Breast epithelium (tissue), 4 donors: ENCODE measurements at regions not wholly inside any gene's neighbourhood (a gene's known extent, or its start where the extent isn't known, plus 50 kb on each side); places are given as distances from the start of the nearest gene placed in this dataset.

Experiments
- DNase-seq, 2 donors: peaks; one replicate each; pipeline ENCODE4 v3.0.0-alpha.2; 2019; ENCODE audit warnings: low spot score in 2 of 2
- H3K27ac ChIP-seq, 2 donors: fragments of 200-600 bp; sonication (generic) in 1 of 2; one replicate each; pipeline ENCODE4 v1.5.1; 2016 to 2019; ENCODE audit warnings: mild to moderate bottlenecking in 1 of 2
- H3K27me3 ChIP-seq, 2 donors: fragments of 200-600 bp; sonication (generic) in 1 of 2; one replicate each; pipeline versions ENCODE4 v1.5.1 to v1.6.0; 2017 to 2019; ENCODE audit warnings: control low read depth in 1 of 2, mild to moderate bottlenecking in 1 of 2
- H3K36me3 ChIP-seq: fragments of 200-600 bp; one replicate; pipeline ENCODE4 v1.5.1; 2019
- H3K4me1 ChIP-seq, 2 donors: fragments of 200-600 bp; sonication (generic); one replicate each; pipeline ENCODE4 v1.5.1; 2016 to 2019; ENCODE audit warnings: control low read depth in 1 of 2
- H3K4me3 ChIP-seq, 3 donors: fragments of 200-600 bp; sonication (generic); 1 replicate in 2 of 3; 2 replicates in 1 of 3; pipeline ENCODE4 v1.5.1; 2016 to 2019; ENCODE audit warnings: mild to moderate bottlenecking in 3 of 3, moderate library complexity in 2 of 3
- H3K9me3 ChIP-seq, 2 donors: fragments of 200-600 bp; sonication (generic) in 1 of 2; one replicate each; pipeline ENCODE4 v1.5.1; 2016 to 2019; ENCODE audit warnings: control low read depth in 1 of 2
- CTCF ChIP-seq, 3 donors: fragments of 450-650 bp; IDR thresholded peaks; one replicate each; pipeline ENCODE4 v1.5.1; 2016 to 2017; ENCODE audit warnings: antibody characterized with exemption in 3 of 3, mild to moderate bottlenecking in 3 of 3, moderate library complexity in 3 of 3
- POLR2A ChIP-seq: fragments of 450-650 bp; IDR thresholded peaks from one replicate; pipeline ENCODE4 v1.6.1; 2016; ENCODE audit warnings: antibody characterized with exemption, mild to moderate bottlenecking, moderate library complexity
- POLR2AphosphoS5 ChIP-seq, 3 donors: sonication (generic); formaldehyde crosslinking; IDR thresholded peaks; one replicate each; pipeline ENCODE4 v1.6.1; 2017; ENCODE audit warnings: antibody characterized with exemption in 3 of 3
- intact Hi-C: fragments of 100-400 bp; cut with DNase I; formaldehyde crosslinking; loops from one replicate; pipeline ENCODE4 v1.15.1; 2023; ENCODE audit warnings: low total_unique reads

GRCh38 chr10:56298941-56299340, 62.1 kb downstream of the ZWINT start:
- TF ChIP-seq POLR2AphosphoS5 (IDR thresholded peaks at IDR 0.05), result no peak
- no peak for TF ChIP-seq CTCF (IDR thresholded peaks at IDR 0.05)
- no peak for TF ChIP-seq POLR2A
- intact Hi-C loops, result no loop called here
- no peak for DNase-seq
- Histone ChIP-seq H3K27me3 (no peaks in the 10 kb centered on the region), H3K27ac (no peak overlapping the region), H3K9me3 (peaks cover 0 to 4% of the 10 kb centered on the region in 2 donors), H3K4me3 (no peak overlapping the region), H3K4me1 (no peaks in the 10 kb centered on the region), H3K36me3 (no peaks in the 10 kb centered on the region)

- no peak for DNase-seq
- Histone ChIP-seq H3K4me3 (no peak overlapping the region), H3K9me3 (peaks cover 0 to 7% of the 10 kb centered on the region in 2 donors), H3K36me3 (no peaks in the 10 kb centered on the region), H3K4me1 (no peaks in the 10 kb centered on the region), H3K27me3 (no peaks in the 10 kb centered on the region), H3K27ac (no peak overlapping the region)
- intact Hi-C loops, result no loop called here
- TF ChIP-seq POLR2A, result no peak
Measured at GRCh38 chr10:56296618-56297017, 64.4 kb downstream of the ZWINT start.

- Histone ChIP-seq H3K4me1 (no peaks in the 10 kb centered on the region), H3K27me3 (no peaks in the 10 kb centered on the region), H3K9me3 (no peaks in the 10 kb centered on the region), H3K36me3 (no peaks in the 10 kb centered on the region), H3K4me3 (no peak overlapping the region), H3K27ac (no peak overlapping the region)
- TF ChIP-seq POLR2A (no peak), POLR2AphosphoS5 (IDR thresholded peaks at IDR 0.05) (no peak), CTCF (IDR thresholded peaks at IDR 0.05) (no peak)
- DNase-seq, result no peak
- intact Hi-C loops, result no loop called here
Measured at GRCh38 chr10:56288403-56288802, 72.7 kb downstream of the ZWINT start.

- H3K4me3 ChIP-seq, result no peak overlapping the region
- no peaks in the 10 kb centered on the region for H3K36me3 ChIP-seq
- H3K27me3 ChIP-seq, result no peaks in the 10 kb centered on the region
- H3K4me1 ChIP-seq, result no peaks in the 10 kb centered on the region
- DNase-seq, result no peak
- intact Hi-C loops, result no loop called here
- H3K9me3 ChIP-seq, result no peaks in the 10 kb centered on the region
- H3K27ac ChIP-seq, result no peak overlapping the region
- TF ChIP-seq POLR2AphosphoS5 (IDR thresholded peaks at IDR 0.05) (no peak), POLR2A (no peak), CTCF (IDR thresholded peaks at IDR 0.05) (no peak)
Measured at GRCh38 chr10:56286096-56286495, 75.0 kb downstream of the ZWINT start.

GRCh38 chr10:56279270-56279669, 81.8 kb downstream of the ZWINT start:
- H3K36me3 ChIP-seq, result no peaks in the 10 kb centered on the region
- intact Hi-C loops, result no loop called here

More at GRCh38 chr10:56279270-56279669, 81.8 kb downstream of the ZWINT start:
- TF ChIP-seq POLR2AphosphoS5 (IDR thresholded peaks at IDR 0.05) (no peak), CTCF (IDR thresholded peaks at IDR 0.05) (no peak), POLR2A (no peak)
- Histone ChIP-seq H3K4me3 (no peak overlapping the region), H3K27me3 (no peaks in the 10 kb centered on the region), H3K9me3 (no peaks in the 10 kb centered on the region), H3K4me1 (no peaks in the 10 kb centered on the region), H3K27ac (no peak overlapping the region)
- DNase-seq, result no peak
